ENCODE measurements at regions not wholly inside any gene's neighbourhood (a gene's known extent, or its start where the extent isn't known, plus 50 kb on each side); places are given as distances from the start of the nearest gene placed in this dataset.

- Histone ChIP-seq H3K9me3 (ENCODE audit: control insufficient read depth, insufficient read depth, low read length) (no peaks in the 10 kb centered on the region), H3K4me1 (ENCODE audit: control insufficient read depth, low read length) (no peaks in the 10 kb centered on the region), H3K36me3 (ENCODE audit: control insufficient read depth, low read length) (no peaks in the 10 kb centered on the region), H3K79me2 (ENCODE audit: control insufficient read depth, low read length) (no peaks in the 10 kb centered on the region), H4K20me1 (ENCODE audit: control insufficient read depth, insufficient read depth, low read depth, low read length) (no peaks in the 10 kb centered on the region), H3F3A (ENCODE audit: control insufficient read depth, insufficient read depth) (no peaks in the 10 kb centered on the region), H3K9me2 (replicated peaks; ENCODE audit: control insufficient read depth, low read length) (no peaks in the 10 kb centered on the region), H3K4me3 (ENCODE audit: low read length) (no peak overlapping the region), H3K4me2 (ENCODE audit: low read length) (no peak overlapping the region), H3K27ac (ENCODE audit: low read depth, low read length) (no peak overlapping the region), H3K27me3 (ENCODE audit: control insufficient read depth, low read length) (no peaks in the 10 kb centered on the region)
- TF ChIP-seq EZH2phosphoT487 (IDR thresholded peaks at IDR 0.05; ENCODE audit: borderline replicate concordance, low read length) = no peak
- TF ChIP-seq, protein P1, sequence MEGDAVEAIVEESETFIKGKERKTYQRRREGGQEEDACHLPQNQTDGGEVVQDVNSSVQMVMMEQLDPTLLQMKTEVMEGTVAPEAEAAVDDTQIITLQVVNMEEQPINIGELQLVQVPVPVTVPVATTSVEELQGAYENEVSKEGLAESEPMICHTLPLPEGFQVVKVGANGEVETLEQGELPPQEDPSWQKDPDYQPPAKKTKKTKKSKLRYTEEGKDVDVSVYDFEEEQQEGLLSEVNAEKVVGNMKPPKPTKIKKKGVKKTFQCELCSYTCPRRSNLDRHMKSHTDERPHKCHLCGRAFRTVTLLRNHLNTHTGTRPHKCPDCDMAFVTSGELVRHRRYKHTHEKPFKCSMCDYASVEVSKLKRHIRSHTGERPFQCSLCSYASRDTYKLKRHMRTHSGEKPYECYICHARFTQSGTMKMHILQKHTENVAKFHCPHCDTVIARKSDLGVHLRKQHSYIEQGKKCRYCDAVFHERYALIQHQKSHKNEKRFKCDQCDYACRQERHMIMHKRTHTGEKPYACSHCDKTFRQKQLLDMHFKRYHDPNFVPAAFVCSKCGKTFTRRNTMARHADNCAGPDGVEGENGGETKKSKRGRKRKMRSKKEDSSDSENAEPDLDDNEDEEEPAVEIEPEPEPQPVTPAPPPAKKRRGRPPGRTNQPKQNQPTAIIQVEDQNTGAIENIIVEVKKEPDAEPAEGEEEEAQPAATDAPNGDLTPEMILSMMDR (IDR thresholded peaks at IDR 0.05; ENCODE audit: low read depth, low read length, poor library complexity, severe bottlenecking) = no peak
Observed at GRCh38 chr3:163821841-163822240, 1256.5 kb downstream of the SI start.

DNA sequence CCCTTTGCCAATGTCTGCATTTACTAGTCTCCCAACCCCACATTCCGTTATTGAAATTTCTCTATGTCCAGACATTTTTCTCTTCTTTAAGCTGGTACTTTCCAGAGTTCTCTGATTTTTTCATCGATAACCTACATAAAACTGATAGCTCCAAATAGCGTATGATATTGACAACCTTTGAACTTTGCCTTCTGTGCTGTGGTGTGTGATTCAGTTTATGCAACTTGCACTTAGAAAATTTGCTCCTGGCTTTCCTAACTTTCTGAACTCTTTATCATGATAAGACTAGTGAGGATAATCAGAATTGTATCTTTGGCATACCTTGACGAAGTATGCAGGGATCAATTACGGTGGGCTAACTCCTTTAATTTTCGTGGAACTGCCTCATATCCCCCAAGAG, 1261.3 kb downstream of the SI start:
- H3F3A ChIP-seq (ENCODE audit: control insufficient read depth, insufficient read depth) = 0 out of 2 replicates have a peak, but pooled peaks cover 3% of the 10 kb centered on the region
- no peak for TF ChIP-seq EZH2phosphoT487 (IDR thresholded peaks at IDR 0.05; ENCODE audit: borderline replicate concordance, low read length)
- TF ChIP-seq, protein P1 (IDR thresholded peaks at IDR 0.05; ENCODE audit: low read depth, low read length, poor library complexity, severe bottlenecking) = no peak
- no peak overlapping the region for H3K4me3 ChIP-seq (ENCODE audit: low read length)
- peaks cover 16% of the 10 kb centered on the region for H3K9me3 ChIP-seq (ENCODE audit: control insufficient read depth, insufficient read depth, low read length)
- no peaks in the 10 kb centered on the region for H3K79me2 ChIP-seq (ENCODE audit: control insufficient read depth, low read length)
- H3K9me2 ChIP-seq (replicated peaks; ENCODE audit: control insufficient read depth, low read length) = no peaks in the 10 kb centered on the region
- H3K4me2 ChIP-seq (ENCODE audit: low read length) = no peak overlapping the region
- no peak overlapping the region for H3K27ac ChIP-seq (ENCODE audit: low read depth, low read length)
- H3K36me3 ChIP-seq (ENCODE audit: control insufficient read depth, low read length) = no peaks in the 10 kb centered on the region
- H3K27me3 ChIP-seq (ENCODE audit: control insufficient read depth, low read length) = no peaks in the 10 kb centered on the region
- H4K20me1 ChIP-seq (ENCODE audit: control insufficient read depth, insufficient read depth, low read depth, low read length) = no peaks in the 10 kb centered on the region
- H3K4me1 ChIP-seq (ENCODE audit: control insufficient read depth, low read length) = peaks cover 19% of the 10 kb centered on the region

GRCh38 chr3:163813935-163814334, 1264.4 kb downstream of the SI start:
- Histone ChIP-seq H3K79me2 (ENCODE audit: control insufficient read depth, low read length) (no peaks in the 10 kb centered on the region), H3K9me2 (replicated peaks; ENCODE audit: control insufficient read depth, low read length) (no peaks in the 10 kb centered on the region), H3K4me2 (ENCODE audit: low read length) (no peak overlapping the region), H4K20me1 (ENCODE audit: control insufficient read depth, insufficient read depth, low read depth, low read length) (no peaks in the 10 kb centered on the region), H3K9me3 (ENCODE audit: control insufficient read depth, insufficient read depth, low read length) (peaks cover 16% of the 10 kb centered on the region), H3K27me3 (ENCODE audit: control insufficient read depth, low read length) (no peaks in the 10 kb centered on the region), H3K27ac (ENCODE audit: low read depth, low read length) (no peak overlapping the region), H3K36me3 (ENCODE audit: control insufficient read depth, low read length) (no peaks in the 10 kb centered on the region), H3F3A (ENCODE audit: control insufficient read depth, insufficient read depth) (0 out of 2 replicates have a peak, but pooled peaks cover 3% of the 10 kb centered on the region), H3K4me1 (ENCODE audit: control insufficient read depth, low read length) (peaks cover 37% of the 10 kb centered on the region), H3K4me3 (ENCODE audit: low read length) (no peak overlapping the region)
- TF ChIP-seq EZH2phosphoT487 (IDR thresholded peaks at IDR 0.05; ENCODE audit: borderline replicate concordance, low read length) = no peak
- TF ChIP-seq, protein P1 (IDR thresholded peaks at IDR 0.05; ENCODE audit: low read depth, low read length, poor library complexity, severe bottlenecking) = no peak

All from DOHH2 (cell line).